GM12874 (cell line): ENCODE measurements at regions not wholly inside any gene's neighbourhood (a gene's known extent, or its start where the extent isn't known, plus 50 kb on each side); places are given as distances from the start of the nearest gene placed in this dataset.

Experiments
- CTCF ChIP-seq: IDR thresholded peaks from 2 replicates; pipeline ENCODE4 v1.5.1; 2011; ENCODE audit warnings: low read depth, mild to moderate bottlenecking, control low read depth, low read length, moderate library complexity; ENCODE audit not compliant: insufficient read depth

GRCh38 chr11:10358696-10359095, 53.8 kb downstream of the ADM start:
- no peak for TF ChIP-seq CTCF

- TF ChIP-seq CTCF: no peak
Observed at GRCh38 chr11:10359171-10359570, 54.3 kb downstream of the ADM start.

GRCh38 chr11:10360835-10361234, 56.0 kb downstream of the ADM start:
- no peak for TF ChIP-seq CTCF

GRCh38 chr11:10365045-10365444, 60.2 kb downstream of the ADM start:
- no peak for TF ChIP-seq CTCF

- TF ChIP-seq CTCF: peak; percentile 87
Observed at GRCh38 chr11:10366568-10367331, 61.9 kb downstream of the ADM start.

- TF ChIP-seq CTCF: no peak
Observed at GRCh38 chr11:10371926-10372641, 67.2 kb downstream of the ADM start.

GRCh38 chr11:10373340-10373739, 68.5 kb downstream of the ADM start:
- TF ChIP-seq CTCF: no peak
